ENCODE measurements at regions not wholly inside any gene's neighbourhood (a gene's known extent, or its start where the extent isn't known, plus 50 kb on each side); places are given as distances from the start of the nearest gene placed in this dataset.

- TF ChIP-seq BACH2 (CRISPR knock-in tag; IDR thresholded peaks at IDR 0.05; ENCODE audit: borderline replicate concordance) (no peak), ARNTL (CRISPR knock-in tag; IDR thresholded peaks at IDR 0.05; ENCODE audit: borderline replicate concordance, low read depth) (no peak), ZNF8 (CRISPR knock-in tag; IDR thresholded peaks at IDR 0.05) (no peak), SNAI2 (CRISPR knock-in tag; IDR thresholded peaks at IDR 0.05) (no peak), RARB (CRISPR knock-in tag; IDR thresholded peaks at IDR 0.05) (no peak), PATZ1 (CRISPR knock-in tag; IDR thresholded peaks at IDR 0.05; ENCODE audit: borderline replicate concordance) (no peak), CSRNP3 (CRISPR knock-in tag; IDR thresholded peaks at IDR 0.05) (no peak), ZFP30 (CRISPR knock-in tag; IDR thresholded peaks at IDR 0.05) (no peak), TCF4 (CRISPR knock-in tag; IDR thresholded peaks at IDR 0.05; ENCODE audit: borderline replicate concordance) (no peak), ZNF70 (CRISPR knock-in tag; IDR thresholded peaks at IDR 0.05) (no peak), ISL1 (CRISPR knock-in tag; IDR thresholded peaks at IDR 0.05) (no peak), CSDC2 (CRISPR knock-in tag; IDR thresholded peaks at IDR 0.05) (no peak), ZNF565 (CRISPR knock-in tag; conservative IDR thresholded peaks at IDR 0.05; ENCODE audit: low read depth) (no peak), ZFP3 (CRISPR knock-in tag; IDR thresholded peaks at IDR 0.05) (no peak)
These were observed 64.8 kb upstream of the SDK1 start for GRCh38 chr7:3236268-3236667.

All from SK-N-SH treated with all-trans-retinoic acid at 6 μM for 48 hours (cell line).